HG02759 (cell line): ENCODE measurements at regions not wholly inside any gene's neighbourhood (a gene's known extent, or its start where the extent isn't known, plus 50 kb on each side); places are given as distances from the start of the nearest gene placed in this dataset.

Experiments used
- ATAC-seq: cut with Tn5 transposase; IDR thresholded peaks from one replicate; pipeline ENCODE4 v1.9.1; 2021; ENCODE audit warnings: mild to moderate bottlenecking, moderate library complexity; ENCODE audit not compliant: unreplicated experiment

- ATAC-seq, result no peak
Observed at GRCh38 chr5:74205767-74206578, 434.6 kb downstream of the ENC1 start.

DNA sequence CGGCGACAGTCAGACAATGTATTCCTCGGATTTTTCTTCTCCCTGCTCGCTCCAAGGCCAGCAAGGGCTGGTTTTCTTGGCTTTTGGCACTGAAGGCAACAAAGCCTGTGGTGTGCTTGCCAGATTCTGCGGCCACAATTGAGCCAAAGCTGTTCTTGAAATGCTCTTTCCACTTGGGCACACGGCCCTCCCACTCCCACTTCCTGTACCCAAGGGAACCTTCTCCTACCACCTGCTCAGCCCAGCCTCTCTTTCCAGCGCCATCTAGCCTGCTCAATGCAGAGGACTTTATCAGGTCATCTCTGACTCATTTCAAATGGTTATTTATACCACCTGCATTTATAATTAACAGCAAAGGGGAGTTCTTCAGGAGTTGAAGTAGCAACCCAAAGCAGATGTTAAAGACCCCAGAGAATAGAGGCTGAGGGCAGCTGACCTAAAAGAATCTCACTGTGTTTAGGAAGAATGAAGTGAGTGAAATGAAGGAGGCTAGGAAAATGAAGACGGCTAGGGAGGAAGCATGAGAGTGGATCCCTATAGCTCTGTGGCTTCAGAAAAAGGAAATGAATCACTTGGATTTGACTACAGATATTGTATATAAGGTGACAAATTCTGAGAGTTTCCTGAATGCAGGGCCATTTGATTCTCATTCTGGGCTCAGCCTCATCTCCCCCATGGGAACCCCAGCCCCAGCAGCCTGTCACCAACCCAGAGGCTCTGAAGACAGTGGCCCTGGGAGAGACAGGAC is 439.0 kb downstream of the ENC1 start:
- ATAC-seq, result peak; percentile 61

- ATAC-seq, result no peak
Observed at GRCh38 chr5:74200560-74200959, 440.0 kb downstream of the ENC1 start.

- no peak for ATAC-seq
Observed at GRCh38 chr5:74199436-74200210, 440.9 kb downstream of the ENC1 start.

DNA sequence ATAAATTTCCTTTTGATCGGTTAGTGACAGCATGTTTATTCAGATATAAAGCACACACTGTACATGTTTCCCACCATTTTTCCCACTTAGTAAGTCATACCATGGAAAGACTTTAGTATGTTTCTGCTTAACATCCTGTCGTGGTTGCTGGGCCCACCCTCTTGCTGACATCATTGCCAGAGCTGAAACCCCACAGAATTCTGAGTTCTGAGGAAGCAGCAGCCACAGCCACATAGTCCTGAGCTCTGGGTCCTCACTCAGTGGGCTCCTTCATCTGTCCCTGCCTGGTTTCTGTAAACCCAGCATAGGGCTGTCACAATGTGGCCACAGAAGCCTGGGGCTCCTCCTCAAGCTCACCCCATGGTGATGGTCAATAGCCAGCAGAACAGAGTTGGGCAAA is 441.5 kb downstream of the ENC1 start:
- ATAC-seq, result peak; percentile 41

- no peak for ATAC-seq
Observed at GRCh38 chr5:74198156-74198555, 442.4 kb downstream of the ENC1 start.

GRCh38 chr5:74196233-74196632 is 444.3 kb downstream of the ENC1 start:
- ATAC-seq, result peak; percentile 65

GRCh38 chr5:74194196-74194595 is 446.3 kb downstream of the ENC1 start:
- no peak for ATAC-seq

GRCh38 chr5:74192606-74193299 is 447.8 kb downstream of the ENC1 start:
- ATAC-seq, result no peak

DNA sequence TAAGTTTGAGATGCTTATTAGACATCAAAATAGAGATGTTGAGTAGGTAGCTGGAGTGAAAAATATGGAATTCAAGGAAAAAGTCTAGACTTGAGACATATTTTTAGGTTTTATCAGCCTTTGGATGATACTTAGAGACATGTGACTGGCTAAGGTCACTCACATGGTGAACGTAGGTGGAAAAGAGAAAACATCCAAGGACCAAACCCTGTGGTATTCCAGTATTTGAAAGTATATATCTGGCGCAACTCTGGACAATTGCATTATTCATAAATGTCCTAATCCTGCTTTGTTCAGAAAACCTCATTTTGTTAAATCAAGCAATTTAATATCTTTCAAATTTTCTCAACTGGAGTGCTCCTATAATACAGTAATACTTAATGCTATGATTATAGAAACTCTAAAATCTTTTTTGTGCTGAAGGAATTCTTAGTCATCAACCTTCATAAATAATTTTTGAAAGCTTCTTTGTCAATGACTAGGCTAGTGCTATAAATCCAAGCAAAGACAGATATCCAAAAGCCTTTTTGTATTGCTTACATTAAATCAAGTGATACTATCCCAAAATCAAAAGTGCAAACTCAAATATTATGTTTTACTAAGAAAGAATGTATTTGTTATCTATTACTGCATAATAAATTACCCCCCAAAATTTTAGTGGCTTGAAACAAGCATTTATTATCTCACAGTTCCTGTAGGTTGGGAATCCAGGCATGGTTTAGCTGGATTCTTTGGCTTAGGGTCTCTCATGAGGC is 452.0 kb downstream of the ENC1 start:
- ATAC-seq, result no peak

- ATAC-seq, result no peak
Observed at GRCh38 chr5:74187757-74188156, 452.8 kb downstream of the ENC1 start.

DNA sequence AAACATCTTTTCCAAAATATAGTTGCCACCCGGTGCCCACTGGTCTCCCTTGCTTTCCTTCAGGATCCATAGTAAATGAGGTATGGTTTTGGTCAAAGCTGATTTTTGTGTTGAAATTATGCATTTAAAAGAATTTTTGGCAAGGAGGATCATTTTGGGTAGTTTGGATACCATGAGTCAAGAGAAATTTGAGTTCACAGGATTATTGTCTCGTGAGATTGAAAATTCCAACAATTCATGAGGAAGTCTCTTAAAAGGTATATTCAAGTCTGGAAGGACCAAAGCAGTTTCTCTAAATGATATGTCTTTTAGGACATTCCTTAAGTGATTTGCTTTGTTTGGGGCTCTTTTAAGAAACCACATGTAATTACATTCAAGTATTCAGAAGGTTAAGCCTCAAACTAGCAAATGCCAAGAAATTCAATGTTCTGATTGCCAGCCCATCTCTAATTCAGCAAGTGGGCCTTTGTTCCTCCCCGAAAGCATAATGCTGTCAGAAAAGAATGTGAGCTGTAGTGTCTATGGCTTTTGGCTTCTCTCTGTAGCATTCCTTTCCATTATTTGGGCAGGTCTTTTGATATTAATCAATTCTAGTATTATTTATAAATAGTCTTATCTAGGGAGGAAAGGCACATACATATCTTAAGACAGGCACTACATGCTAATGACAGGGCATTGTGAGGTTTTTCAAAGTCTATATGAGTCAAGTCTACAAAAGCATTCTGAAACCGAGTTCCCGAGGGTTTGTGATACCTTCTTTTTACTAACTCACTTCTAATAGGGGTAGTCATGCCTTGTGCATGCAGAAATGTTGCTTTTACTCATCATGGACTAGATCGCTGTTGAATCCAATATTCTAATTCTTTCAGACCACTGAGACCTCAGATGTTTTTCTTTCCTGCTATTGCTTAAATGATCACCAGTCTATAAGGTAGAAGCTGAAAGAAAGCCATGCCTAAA is 453.9 kb downstream of the ENC1 start:
- no peak for ATAC-seq

DNA sequence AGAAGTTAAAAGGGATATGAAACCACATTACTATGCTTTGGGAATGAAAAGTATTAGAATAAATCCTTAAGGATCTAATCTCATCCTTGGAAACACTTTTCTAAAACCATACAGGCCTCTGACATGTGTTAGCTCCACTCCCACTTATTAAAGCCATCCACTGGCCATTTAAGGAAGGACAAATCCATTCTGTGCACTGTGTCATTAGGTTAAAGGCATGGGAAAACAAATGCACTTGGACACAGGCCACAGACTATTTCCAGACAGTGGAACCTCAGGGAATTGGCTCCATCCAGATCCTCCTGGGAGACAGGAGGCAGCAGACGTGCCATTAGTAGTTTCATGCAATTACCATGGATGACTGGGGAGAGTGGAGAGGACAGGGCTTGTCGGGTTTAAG is 454.9 kb downstream of the ENC1 start:
- ATAC-seq, result no peak

DNA sequence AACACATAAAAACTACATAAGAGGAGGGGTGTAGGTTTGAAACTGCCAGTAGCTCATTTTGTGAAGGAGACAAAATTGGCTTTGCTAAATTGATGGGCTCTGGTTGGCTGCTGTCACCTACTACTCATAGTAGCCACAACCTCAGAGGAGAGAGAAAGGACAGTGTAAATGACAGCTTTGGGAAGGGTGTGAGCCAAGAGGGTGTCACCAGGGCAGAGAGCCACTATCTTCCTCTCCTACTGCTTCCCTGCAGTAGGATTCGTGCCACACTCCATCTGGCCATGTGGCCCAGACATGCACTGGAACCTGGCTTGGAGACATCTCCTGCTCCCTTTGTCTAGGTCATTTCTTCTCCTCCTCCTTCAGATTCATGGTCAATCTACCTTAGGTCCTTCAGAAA is 455.9 kb downstream of the ENC1 start:
- ATAC-seq, result no peak

- no peak for ATAC-seq
Observed at GRCh38 chr5:74183041-74183440, 457.5 kb downstream of the ENC1 start.

- no peak for ATAC-seq
Observed at GRCh38 chr5:74182603-74183002, 457.9 kb downstream of the ENC1 start.

DNA sequence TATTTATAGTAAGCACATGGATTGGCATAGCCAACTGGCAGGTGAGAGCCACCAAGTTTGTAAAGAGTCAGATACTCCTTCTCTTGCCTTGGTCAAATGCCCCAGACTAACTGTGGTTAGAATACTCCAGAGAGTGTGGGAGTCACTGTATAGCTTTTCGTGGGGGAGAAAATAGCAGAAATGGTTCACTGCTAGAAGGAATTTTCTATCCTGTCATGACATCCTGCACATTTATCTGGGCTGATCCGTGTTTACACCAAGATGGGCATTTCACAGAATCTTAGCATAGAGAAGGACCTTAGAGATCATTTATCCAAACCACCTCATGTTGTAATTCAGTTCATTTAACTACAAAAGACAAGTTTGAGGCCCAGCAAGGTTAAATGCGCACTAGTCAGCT is 460.8 kb downstream of the ENC1 start:
- ATAC-seq, result no peak

GRCh38 chr5:74179179-74179578 is 461.3 kb downstream of the ENC1 start:
- ATAC-seq, result no peak

DNA sequence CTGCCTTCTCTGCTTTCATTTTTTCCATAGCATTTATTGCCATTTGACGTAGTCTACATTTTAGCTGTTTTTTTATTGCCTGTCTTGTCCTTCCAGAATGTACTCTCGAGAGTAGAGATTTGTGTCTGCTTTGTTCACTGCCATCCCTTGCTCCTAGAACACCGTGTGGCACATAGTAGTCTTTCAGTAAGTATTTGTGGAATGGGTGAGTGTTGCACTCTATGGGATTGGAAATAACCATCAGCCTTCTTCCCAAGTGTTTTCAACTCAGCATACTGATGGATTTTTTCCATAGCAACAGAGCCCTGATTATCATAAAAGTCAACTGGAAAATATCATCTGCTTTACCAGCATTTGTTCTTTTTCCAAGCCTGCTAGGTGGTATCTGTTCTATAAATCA is 462.6 kb downstream of the ENC1 start:
- no peak for ATAC-seq
